Tibial nerve (tissue), 3 donors: ENCODE measurements at regions not wholly inside any gene's neighbourhood (a gene's known extent, or its start where the extent isn't known, plus 50 kb on each side); places are given as distances from the start of the nearest gene placed in this dataset.

Experiments used
- POLR2A ChIP-seq, 2 donors: fragments of 450-650 bp; IDR thresholded peaks; one replicate each; pipeline ENCODE4 v1.6.1; 2017; ENCODE audit warnings: antibody characterized with exemption in 2 of 2, mild to moderate bottlenecking in 2 of 2, moderate library complexity in 2 of 2
- TF ChIP-seq, protein P1 (sequence below), 5 experiments: fragments of 200-600 bp in 3 of 5; fragments of 450-650 bp in 2 of 5; sonication (generic) in 3 of 5; IDR thresholded peaks; one replicate each; pipeline ENCODE4 v1.5.1; 2016 to 2019; ENCODE audit warnings: antibody characterized with exemption in 5 of 5, mild to moderate bottlenecking in 3 of 5, moderate library complexity in 2 of 5

DNA sequence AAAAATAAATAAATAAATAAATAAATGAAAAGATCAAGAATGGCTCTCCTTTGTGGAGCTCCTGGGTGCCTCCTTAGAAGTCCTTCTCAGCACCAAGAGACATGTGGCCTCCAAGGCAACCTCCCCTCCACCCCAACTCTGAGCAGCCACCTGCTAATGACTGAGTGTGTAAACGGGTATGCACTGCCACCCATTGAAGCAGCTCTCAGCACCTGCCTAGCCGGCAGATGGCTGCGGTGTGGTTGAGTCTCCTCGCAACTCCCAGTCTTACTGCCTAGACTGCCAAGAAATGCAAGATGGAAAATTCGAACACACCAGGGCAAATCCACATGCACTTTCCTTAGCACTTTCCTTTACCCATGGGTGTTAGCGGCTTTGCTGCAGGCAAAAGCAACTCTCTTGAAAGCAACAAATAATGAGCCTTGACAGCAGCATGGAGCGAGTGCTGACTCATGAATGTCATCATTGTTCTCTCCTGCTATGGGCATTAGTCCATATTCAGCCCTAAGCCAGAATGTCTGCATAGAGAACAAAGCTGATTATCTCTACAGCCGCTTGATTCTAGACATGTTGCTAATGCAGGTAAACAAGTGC, 913.9 kb upstream of the AUTS2 start:
- TF ChIP-seq POLR2A (IDR thresholded peaks at IDR 0.05) = no peak
- TF ChIP-seq, protein P1, sequence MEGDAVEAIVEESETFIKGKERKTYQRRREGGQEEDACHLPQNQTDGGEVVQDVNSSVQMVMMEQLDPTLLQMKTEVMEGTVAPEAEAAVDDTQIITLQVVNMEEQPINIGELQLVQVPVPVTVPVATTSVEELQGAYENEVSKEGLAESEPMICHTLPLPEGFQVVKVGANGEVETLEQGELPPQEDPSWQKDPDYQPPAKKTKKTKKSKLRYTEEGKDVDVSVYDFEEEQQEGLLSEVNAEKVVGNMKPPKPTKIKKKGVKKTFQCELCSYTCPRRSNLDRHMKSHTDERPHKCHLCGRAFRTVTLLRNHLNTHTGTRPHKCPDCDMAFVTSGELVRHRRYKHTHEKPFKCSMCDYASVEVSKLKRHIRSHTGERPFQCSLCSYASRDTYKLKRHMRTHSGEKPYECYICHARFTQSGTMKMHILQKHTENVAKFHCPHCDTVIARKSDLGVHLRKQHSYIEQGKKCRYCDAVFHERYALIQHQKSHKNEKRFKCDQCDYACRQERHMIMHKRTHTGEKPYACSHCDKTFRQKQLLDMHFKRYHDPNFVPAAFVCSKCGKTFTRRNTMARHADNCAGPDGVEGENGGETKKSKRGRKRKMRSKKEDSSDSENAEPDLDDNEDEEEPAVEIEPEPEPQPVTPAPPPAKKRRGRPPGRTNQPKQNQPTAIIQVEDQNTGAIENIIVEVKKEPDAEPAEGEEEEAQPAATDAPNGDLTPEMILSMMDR (IDR thresholded peaks at IDR 0.05) = no peak
